BE2C (cell line): ENCODE measurements at regions not wholly inside any gene's neighbourhood (a gene's known extent, or its start where the extent isn't known, plus 50 kb on each side); places are given as distances from the start of the nearest gene placed in this dataset.

Experiments
- DNase-seq: peaks from one replicate; pipeline ENCODE4 v3.0.0-alpha.2; 2020
- H3K27me3 ChIP-seq: fragments of 250-450 bp; sonication (Bioruptor Pico); 2 replicates; pipeline ENCODE4 v1.5.1; 2020; ENCODE audit warnings: mild to moderate bottlenecking
- H3K36me3 ChIP-seq: fragments of 250-450 bp; sonication (Bioruptor Pico); 2 replicates; pipeline ENCODE4 v1.5.1; 2020; ENCODE audit warnings: mild to moderate bottlenecking
- H3K4me1 ChIP-seq: fragments of 250-450 bp; sonication (Bioruptor Pico); 2 replicates; pipeline ENCODE4 v1.5.1; 2020
- H3K4me3 ChIP-seq: 2 replicates; pipeline ENCODE4 v1.5.1; 2011; ENCODE audit warnings: low read depth, low read length
- H3K9me3 ChIP-seq: fragments of 250-450 bp; sonication (Bioruptor Pico); 2 replicates; pipeline ENCODE4 v1.5.1; 2020
- CTCF ChIP-seq: IDR thresholded peaks from 2 replicates; pipeline ENCODE4 v1.5.1; 2012; ENCODE audit warnings: mild to moderate bottlenecking, low read depth, low read length

- no peak for DNase-seq
- Histone ChIP-seq H3K9me3 (no peaks in the 10 kb centered on the region), H3K36me3 (no peaks in the 10 kb centered on the region), H3K4me3 (no peak overlapping the region), H3K27me3 (no peaks in the 10 kb centered on the region), H3K4me1 (no peaks in the 10 kb centered on the region)
- TF ChIP-seq CTCF = no peak
These were observed 414.9 kb downstream of the CYLC2 start for GRCh38 chr9:103410059-103410458.

- no peak for TF ChIP-seq CTCF
- H3K9me3 ChIP-seq = no peaks in the 10 kb centered on the region
- H3K4me3 ChIP-seq = no peak overlapping the region
- H3K4me1 ChIP-seq = no peaks in the 10 kb centered on the region
- no peaks in the 10 kb centered on the region for H3K27me3 ChIP-seq
- no peaks in the 10 kb centered on the region for H3K36me3 ChIP-seq
- DNase-seq = no peak
These were observed 432.6 kb downstream of the CYLC2 start for GRCh38 chr9:103427696-103428095.

- no peaks in the 10 kb centered on the region for H3K27me3 ChIP-seq
- no peaks in the 10 kb centered on the region for H3K4me1 ChIP-seq
- H3K9me3 ChIP-seq = no peaks in the 10 kb centered on the region
- H3K36me3 ChIP-seq = no peaks in the 10 kb centered on the region
- TF ChIP-seq CTCF = no peak
- no peak overlapping the region for H3K4me3 ChIP-seq
- DNase-seq = no peak
These were observed 435.3 kb downstream of the CYLC2 start for GRCh38 chr9:103430469-103430868.

- Histone ChIP-seq H3K27me3 (no peaks in the 10 kb centered on the region), H3K9me3 (no peaks in the 10 kb centered on the region), H3K36me3 (no peaks in the 10 kb centered on the region), H3K4me1 (no peaks in the 10 kb centered on the region), H3K4me3 (no peak overlapping the region)
- TF ChIP-seq CTCF = no peak
- DNase-seq = no peak
These were observed 436.7 kb downstream of the CYLC2 start for GRCh38 chr9:103431809-103432208.

- TF ChIP-seq CTCF = no peak
- Histone ChIP-seq H3K4me3 (no peak overlapping the region), H3K27me3 (no peaks in the 10 kb centered on the region), H3K4me1 (no peaks in the 10 kb centered on the region; the same call in 1 of the 2 replicates), H3K36me3 (no peaks in the 10 kb centered on the region), H3K9me3 (no peaks in the 10 kb centered on the region; the same call in none of the 2 replicates)
- no peak for DNase-seq
These were observed 449.0 kb downstream of the CYLC2 start for GRCh38 chr9:103444176-103444575.

- H3K9me3 ChIP-seq = no peaks in the 10 kb centered on the region
- TF ChIP-seq CTCF = no peak
These were observed 463.7 kb downstream of the CYLC2 start for GRCh38 chr9:103458826-103459225.

More at GRCh38 chr9:103458826-103459225, 463.7 kb downstream of the CYLC2 start:
- no peak for DNase-seq
- H3K36me3 ChIP-seq = no peaks in the 10 kb centered on the region
- H3K4me1 ChIP-seq = no peaks in the 10 kb centered on the region
- no peak overlapping the region for H3K4me3 ChIP-seq
- no peaks in the 10 kb centered on the region for H3K27me3 ChIP-seq
